ENCODE measurements at regions not wholly inside any gene's neighbourhood (a gene's known extent, or its start where the extent isn't known, plus 50 kb on each side); places are given as distances from the start of the nearest gene placed in this dataset.

DNA sequence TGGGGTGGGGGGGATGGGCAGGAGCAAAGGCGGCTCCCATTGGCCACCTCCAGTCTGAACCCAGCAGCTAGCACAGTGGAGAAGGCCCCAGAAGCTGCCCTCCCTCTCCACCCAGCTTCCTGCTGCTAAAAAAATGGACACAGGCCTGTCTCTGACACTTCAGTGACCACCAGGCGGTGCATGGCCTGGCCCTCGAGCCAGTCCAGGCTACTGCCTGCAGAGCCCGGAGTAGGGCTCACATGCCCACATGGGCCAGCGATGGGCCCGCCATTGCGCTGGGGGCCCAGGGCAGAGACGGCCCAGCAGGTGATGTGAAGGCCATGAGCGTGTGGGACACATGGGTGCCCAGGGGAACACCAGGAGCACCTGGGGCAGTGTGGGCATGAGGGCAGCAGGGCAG, 52.1 kb upstream of the NOTCH1 start:
- Histone ChIP-seq H3K79me2 (ENCODE audit: control insufficient read depth in 1 of 2, insufficient read depth in 2 of 2, low read length in 2 of 2) (no peaks in the 10 kb centered on the region), H3K79me1 (ENCODE audit: low read depth, low read length) (no peaks in the 10 kb centered on the region), H3K4ac (replicated peaks; ENCODE audit: insufficient read length, low read depth, low read length) (no peak overlapping the region), H4K20me1 (replicated peaks in 1 of 2; ENCODE audit: control insufficient read depth in 1 of 2, insufficient read depth in 2 of 2, low read length in 2 of 2) (peaks cover 0 to 2% of the 10 kb centered on the region in 2 experiments), H3K36me3 (ENCODE audit: control insufficient read depth in 2 of 4, insufficient read depth in 4 of 4, low read length in 3 of 4) (no peaks in the 10 kb centered on the region), H2AFZ (ENCODE audit: low read length) (no peak overlapping the region), H4K8ac (ENCODE audit: extremely low read depth, insufficient read depth, low read length) (peak overlapping the region; percentile 58; the same call in 1 of the 2 replicates), H3K18ac (ENCODE audit: extremely low read depth, low read length) (no peak overlapping the region), H3K4me1 (replicated peaks in 1 of 4; ENCODE audit: control insufficient read depth in 3 of 4, insufficient read depth in 4 of 4, low read length in 3 of 4) (peaks cover 0 to 16% (median 7%) of the 10 kb centered on the region in 4 experiments; a peak in 5 of 7 replicates), H3K9ac (replicated peaks in 1 of 4; ENCODE audit: extremely low read depth in 1 of 4, low read depth in 3 of 4, low read length in 3 of 4) (no peak overlapping the region), H2BK20ac (ENCODE audit: low read length) (no peak overlapping the region), H3K23ac (ENCODE audit: insufficient read length) (no peak overlapping the region), H3K9me3 (ENCODE audit: insufficient read depth in 2 of 2, low read depth in 1 of 2, low read length in 1 of 2) (no peaks in the 10 kb centered on the region; a peak in 1 of 4 replicates), H3K56ac (replicated peaks; ENCODE audit: insufficient read length, low read depth, low read length) (no peak overlapping the region), H4K5ac (ENCODE audit: insufficient read length, low read depth, low read length) (no peak overlapping the region), H2BK5ac (ENCODE audit: low read depth, low read length) (no peak overlapping the region; the same call in 1 of the 2 replicates), H2BK12ac (ENCODE audit: low read depth, low read length) (peak overlapping the region; percentile 63; the same call in 1 of the 2 replicates), H3K27me3 (replicated peaks in 1 of 4; ENCODE audit: control insufficient read depth in 3 of 4, extremely low read depth in 1 of 4, insufficient read depth in 3 of 4, low read length in 3 of 4) (no peaks in the 10 kb centered on the region), H3K4me3 (ENCODE audit: extremely low read depth in 1 of 4, insufficient read depth in 2 of 4, low read depth in 3 of 4, low read length in 4 of 4) (no peak overlapping the region), H4K91ac (replicated peaks; ENCODE audit: insufficient read length, low read length) (peak overlapping the region; percentile 19), H3K14ac (ENCODE audit: insufficient read length) (no peak overlapping the region), H2BK120ac (replicated peaks; ENCODE audit: low read depth, low read length) (no peak overlapping the region), H3K23me2 (ENCODE audit: low read depth, low read length) (no peaks in the 10 kb centered on the region), H3K27ac (ENCODE audit: low read depth, low read length) (no peak overlapping the region), H2BK15ac (ENCODE audit: low read length) (peak overlapping the region; percentile 88; the same call in 1 of the 2 replicates), H3K4me2 (ENCODE audit: insufficient read depth in 1 of 2, low read depth in 2 of 2, low read length in 2 of 2) (no peak overlapping the region), H2AK5ac (ENCODE audit: low read depth, low read length) (no peak overlapping the region)
- 90% methylated on average over 9 of the region's 9 CpGs; no CpG with 5 or more reads in 1 of the 2 experiments for WGBS, 2 experiments (ENCODE audit: extremely low coverage in 1 of 2, insufficient coverage in 1 of 2, insufficient read length in 1 of 2, insufficient replicate concordance in 2 of 2, low coverage in 1 of 2, low lambda C conversion rate in 2 of 2, missing lambda C conversion rate in 1 of 2)
- POLR2A ChIA-PET (ENCODE audit: partially characterized antibody): no interaction called here
- DNase-seq (ENCODE audit: low read depth in 1 of 2, low spot score in 2 of 2) (no peak), FAIRE-seq (no peak)
- TF ChIP-seq FOSL1 (IDR thresholded peaks at IDR 0.05; ENCODE audit: insufficient read depth, low read depth, low read length): no peak
- CTCF ChIA-PET (ENCODE audit: partially characterized antibody): interaction anchor here (0.6 to 0.9 kb wide), 4 partner anchors 9 to 171 kb away, joined by 3 read pairs; no protein-coding TSS in a partner anchor
